ENCODE measurements at regions not wholly inside any gene's neighbourhood (a gene's known extent, or its start where the extent isn't known, plus 50 kb on each side); places are given as distances from the start of the nearest gene placed in this dataset.

DNA sequence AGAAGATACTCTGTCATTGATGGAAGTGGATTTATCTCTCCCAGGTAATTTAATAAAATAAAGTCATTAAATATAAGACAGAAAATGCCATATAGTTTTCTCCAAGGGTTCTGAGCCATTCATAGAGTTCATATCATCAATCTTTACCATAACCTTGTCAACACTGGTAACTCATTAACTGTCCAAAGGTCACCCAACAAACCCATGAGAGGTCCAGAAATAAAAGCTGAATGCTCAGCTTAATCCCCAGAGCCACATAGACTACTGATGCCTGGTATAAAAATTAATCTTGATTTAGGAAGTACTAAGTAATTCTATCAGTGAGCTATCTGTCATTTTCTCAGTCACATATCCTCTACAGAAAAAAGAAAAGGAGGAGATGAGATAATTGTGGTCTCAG lies 903.0 kb upstream of the DDX18 start:
- DNase-seq (ENCODE audit: low read depth, low spot score), result no peak
- no peaks in the 10 kb centered on the region for H3K4me1 Mint-ChIP-seq
- no peak overlapping the region for H3K4me3 Mint-ChIP-seq
- no peaks in the 10 kb centered on the region for H3K9me3 Mint-ChIP-seq
- TF ChIP-seq, protein P1, sequence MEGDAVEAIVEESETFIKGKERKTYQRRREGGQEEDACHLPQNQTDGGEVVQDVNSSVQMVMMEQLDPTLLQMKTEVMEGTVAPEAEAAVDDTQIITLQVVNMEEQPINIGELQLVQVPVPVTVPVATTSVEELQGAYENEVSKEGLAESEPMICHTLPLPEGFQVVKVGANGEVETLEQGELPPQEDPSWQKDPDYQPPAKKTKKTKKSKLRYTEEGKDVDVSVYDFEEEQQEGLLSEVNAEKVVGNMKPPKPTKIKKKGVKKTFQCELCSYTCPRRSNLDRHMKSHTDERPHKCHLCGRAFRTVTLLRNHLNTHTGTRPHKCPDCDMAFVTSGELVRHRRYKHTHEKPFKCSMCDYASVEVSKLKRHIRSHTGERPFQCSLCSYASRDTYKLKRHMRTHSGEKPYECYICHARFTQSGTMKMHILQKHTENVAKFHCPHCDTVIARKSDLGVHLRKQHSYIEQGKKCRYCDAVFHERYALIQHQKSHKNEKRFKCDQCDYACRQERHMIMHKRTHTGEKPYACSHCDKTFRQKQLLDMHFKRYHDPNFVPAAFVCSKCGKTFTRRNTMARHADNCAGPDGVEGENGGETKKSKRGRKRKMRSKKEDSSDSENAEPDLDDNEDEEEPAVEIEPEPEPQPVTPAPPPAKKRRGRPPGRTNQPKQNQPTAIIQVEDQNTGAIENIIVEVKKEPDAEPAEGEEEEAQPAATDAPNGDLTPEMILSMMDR (conservative IDR thresholded peaks at IDR 0.05), result no peak
- no peaks in the 10 kb centered on the region for H3K36me3 Mint-ChIP-seq (ENCODE audit: low read depth)
- H3K27ac Mint-ChIP-seq (ENCODE audit: unreplicated experiment), result no peak overlapping the region
- no peaks in the 10 kb centered on the region for H3K27me3 Mint-ChIP-seq (ENCODE audit: low read depth)

DNA sequence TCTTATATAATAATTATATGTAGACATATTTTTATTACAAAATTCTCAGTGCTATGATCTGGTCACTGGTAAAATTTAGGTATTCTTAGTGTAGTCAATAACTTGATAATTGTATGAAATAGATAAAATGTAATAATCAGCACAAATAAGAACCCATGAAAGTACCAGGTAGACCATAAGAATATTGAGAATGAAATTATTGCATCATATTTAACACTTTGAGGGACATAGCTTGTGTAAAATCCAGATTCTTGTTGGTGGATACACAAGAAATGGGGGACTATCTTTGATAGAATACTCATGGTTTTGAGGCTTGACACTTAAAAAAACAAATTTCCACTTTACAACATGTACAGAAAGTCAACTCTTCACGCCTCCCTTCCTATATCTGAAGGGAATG lies 898.8 kb upstream of the DDX18 start:
- H3K27me3 Mint-ChIP-seq (ENCODE audit: low read depth), result no peaks in the 10 kb centered on the region
- no peaks in the 10 kb centered on the region for H3K9me3 Mint-ChIP-seq
- TF ChIP-seq, protein P1 (conservative IDR thresholded peaks at IDR 0.05), result no peak
- no peak for DNase-seq (ENCODE audit: low read depth, low spot score)
- H3K4me1 Mint-ChIP-seq, result no peaks in the 10 kb centered on the region
- H3K4me3 Mint-ChIP-seq, result no peak overlapping the region
- H3K36me3 Mint-ChIP-seq (ENCODE audit: low read depth), result no peaks in the 10 kb centered on the region
- H3K27ac Mint-ChIP-seq (ENCODE audit: unreplicated experiment), result no peak overlapping the region

DNA sequence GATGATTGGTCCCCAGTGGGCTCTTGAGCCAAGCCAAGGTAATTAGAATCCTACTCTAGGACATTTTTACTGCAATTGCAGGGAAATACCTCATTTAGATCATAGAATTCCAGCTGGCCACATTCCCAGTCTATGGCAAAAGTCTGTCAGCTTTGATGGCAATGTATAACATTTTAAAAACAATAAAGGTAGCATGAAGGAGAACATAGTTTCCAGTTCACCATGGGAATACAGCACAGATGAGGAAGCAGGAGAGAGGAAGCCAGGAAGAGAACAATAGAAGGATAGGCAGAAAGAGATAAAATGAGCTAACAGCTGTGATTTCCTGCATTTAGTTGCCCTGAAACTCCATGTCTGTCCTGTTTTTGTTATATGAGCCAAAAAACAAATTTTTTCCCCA lies 897.3 kb upstream of the DDX18 start:
- no peak overlapping the region for H3K27ac Mint-ChIP-seq (ENCODE audit: unreplicated experiment)
- H3K4me1 Mint-ChIP-seq, result no peaks in the 10 kb centered on the region
- TF ChIP-seq, protein P1 (conservative IDR thresholded peaks at IDR 0.05), result no peak
- DNase-seq (ENCODE audit: low read depth, low spot score), result no peak
- H3K27me3 Mint-ChIP-seq (ENCODE audit: low read depth), result no peaks in the 10 kb centered on the region
- no peaks in the 10 kb centered on the region for H3K36me3 Mint-ChIP-seq (ENCODE audit: low read depth)
- H3K4me3 Mint-ChIP-seq, result no peak overlapping the region
- no peaks in the 10 kb centered on the region for H3K9me3 Mint-ChIP-seq

DNA sequence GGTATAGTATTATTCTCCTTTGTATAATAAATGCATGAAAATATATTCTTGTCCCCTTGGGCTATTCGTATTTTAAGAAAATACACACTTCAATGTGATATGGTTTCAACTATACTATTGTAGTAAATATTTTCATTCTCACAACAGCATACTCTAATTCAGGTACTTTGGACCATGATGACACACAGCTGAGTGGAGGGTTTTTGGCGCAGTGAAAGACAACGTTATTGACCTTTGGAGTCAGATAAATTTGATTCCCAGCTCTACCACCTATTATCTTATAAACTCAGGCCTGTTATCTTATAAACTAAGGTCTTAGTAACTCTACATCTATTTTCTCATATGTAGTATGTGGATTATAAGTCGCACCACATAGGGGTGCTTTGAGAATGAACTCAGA lies 895.9 kb upstream of the DDX18 start:
- H3K36me3 Mint-ChIP-seq (ENCODE audit: low read depth), result no peaks in the 10 kb centered on the region
- no peaks in the 10 kb centered on the region for H3K27me3 Mint-ChIP-seq (ENCODE audit: low read depth)
- H3K9me3 Mint-ChIP-seq, result no peaks in the 10 kb centered on the region
- no peak for DNase-seq (ENCODE audit: low read depth, low spot score)
- no peak overlapping the region for H3K4me3 Mint-ChIP-seq
- no peak overlapping the region for H3K27ac Mint-ChIP-seq (ENCODE audit: unreplicated experiment)
- no peaks in the 10 kb centered on the region for H3K4me1 Mint-ChIP-seq
- TF ChIP-seq, protein P1 (conservative IDR thresholded peaks at IDR 0.05), result no peak

DNA sequence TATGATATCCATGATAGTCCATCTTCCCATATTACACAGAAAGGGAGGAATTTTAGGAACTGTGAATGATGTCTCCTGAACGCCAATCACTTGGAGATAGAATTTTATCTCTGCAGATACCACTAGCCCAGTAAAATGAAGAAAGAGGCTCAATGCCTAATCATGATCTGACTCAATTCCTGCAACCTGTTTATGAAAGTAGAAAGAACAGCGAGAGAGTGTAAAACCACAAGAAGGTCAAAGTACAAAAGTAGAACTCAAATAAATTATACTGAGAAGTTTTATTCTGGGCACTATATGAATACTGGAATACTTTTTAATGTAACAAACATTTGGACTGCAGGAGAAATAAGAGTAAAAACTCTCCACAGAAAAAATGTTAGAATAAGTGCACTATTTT lies 892.1 kb upstream of the DDX18 start:
- TF ChIP-seq, protein P1 (conservative IDR thresholded peaks at IDR 0.05), result no peak
- H3K27ac Mint-ChIP-seq (ENCODE audit: unreplicated experiment), result no peak overlapping the region
- H3K9me3 Mint-ChIP-seq, result no peaks in the 10 kb centered on the region
- H3K36me3 Mint-ChIP-seq (ENCODE audit: low read depth), result no peaks in the 10 kb centered on the region
- H3K4me1 Mint-ChIP-seq, result peaks cover 12% of the 10 kb centered on the region
- no peaks in the 10 kb centered on the region for H3K27me3 Mint-ChIP-seq (ENCODE audit: low read depth)
- no peak for DNase-seq (ENCODE audit: low read depth, low spot score)
- H3K4me3 Mint-ChIP-seq, result no peak overlapping the region

DNA sequence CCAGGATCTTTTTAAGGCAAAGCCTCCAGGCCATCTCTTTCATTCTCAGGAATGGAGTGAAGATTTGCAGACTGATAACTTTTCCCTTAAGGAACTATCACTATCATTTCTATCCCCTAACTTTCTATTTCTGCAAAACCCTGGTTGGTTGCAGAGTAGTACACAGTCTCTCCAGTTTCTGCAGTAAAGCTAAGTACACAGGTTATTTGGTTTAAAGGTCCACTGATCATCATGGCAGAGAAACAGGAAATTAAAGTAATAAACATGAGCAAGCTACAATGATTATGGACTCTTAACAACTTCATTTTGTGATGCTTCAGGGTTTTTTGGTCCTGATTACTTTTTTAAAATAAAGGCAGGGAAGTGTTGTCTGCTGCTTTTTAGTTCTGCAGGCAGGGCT lies 890.0 kb upstream of the DDX18 start:
- Mint-ChIP-seq H3K27ac (ENCODE audit: unreplicated experiment) (no peak overlapping the region), H3K4me1 (peaks cover 12% of the 10 kb centered on the region), H3K9me3 (no peaks in the 10 kb centered on the region), H3K36me3 (ENCODE audit: low read depth) (no peaks in the 10 kb centered on the region), H3K4me3 (no peak overlapping the region), H3K27me3 (ENCODE audit: low read depth) (no peaks in the 10 kb centered on the region)
- no peak for DNase-seq (ENCODE audit: low read depth, low spot score)
- TF ChIP-seq, protein P1 (conservative IDR thresholded peaks at IDR 0.05), result no peak
